HG03108 (cell line): ENCODE measurements at regions not wholly inside any gene's neighbourhood (a gene's known extent, or its start where the extent isn't known, plus 50 kb on each side); places are given as distances from the start of the nearest gene placed in this dataset.
"Not testable (repeated sequence)": the region's sequence is repeated elsewhere in the genome, so short reads cannot be mapped to it uniquely, and the experiment has no call there.

Experiments used
- ATAC-seq: cut with Tn5 transposase; IDR thresholded peaks from one replicate; pipeline ENCODE4 v1.9.1; 2021; ENCODE audit warnings: moderate library complexity; ENCODE audit not compliant: unreplicated experiment

DNA sequence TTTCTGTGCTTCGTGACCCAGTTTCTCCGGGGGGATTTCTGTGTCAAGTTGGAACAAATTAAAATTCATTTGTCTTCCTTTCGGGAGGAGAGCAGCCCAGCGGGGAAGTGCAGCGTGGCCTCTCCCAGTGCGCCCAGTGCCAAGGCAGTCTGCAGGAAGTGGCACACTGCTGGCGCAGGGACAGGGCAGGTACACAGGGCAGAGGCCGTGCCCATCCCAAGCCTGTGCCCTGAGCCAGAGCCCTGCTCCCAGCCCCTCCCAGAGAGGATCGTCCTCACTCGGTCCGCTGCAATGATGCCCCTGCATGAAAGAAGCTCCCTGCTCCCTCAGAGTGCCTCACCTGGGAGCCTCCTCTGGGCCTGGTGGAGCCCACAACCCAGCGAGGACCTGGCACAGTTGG, 82.4 kb upstream of the PPP1R26 start:
- no peak for ATAC-seq

DNA sequence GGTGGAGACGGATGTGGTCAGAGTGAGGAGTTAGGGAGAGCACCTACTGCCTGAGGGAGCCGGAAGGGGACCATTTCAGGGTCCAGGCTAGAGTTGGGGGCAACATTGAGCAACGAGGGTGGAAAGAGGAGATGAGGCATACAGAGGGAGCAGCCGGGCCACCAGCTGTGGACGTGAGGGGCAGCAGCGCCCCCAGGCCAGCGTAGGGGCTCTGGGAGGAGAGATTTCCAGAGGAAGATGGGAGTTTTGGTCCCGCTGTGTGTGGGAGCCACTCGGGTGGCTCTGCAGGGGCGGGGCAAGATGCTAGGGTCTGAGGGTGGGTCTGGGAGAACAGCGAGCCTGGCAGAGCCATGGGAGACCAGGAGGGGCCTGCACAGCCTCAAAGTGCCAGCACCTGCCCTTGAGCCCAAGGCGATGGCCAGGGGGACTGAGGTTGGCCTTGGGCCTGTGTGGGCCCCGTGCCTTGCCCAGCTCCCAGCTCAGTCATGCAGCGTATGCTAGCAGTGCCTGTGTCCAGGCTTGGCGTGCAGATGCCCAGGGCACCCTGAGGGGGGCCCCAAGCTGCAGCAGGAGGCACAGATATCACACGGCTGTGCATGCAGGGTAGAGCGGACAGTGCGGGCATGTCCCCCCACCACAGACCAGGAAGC, 80.5 kb upstream of the PPP1R26 start:
- ATAC-seq: no peak

DNA sequence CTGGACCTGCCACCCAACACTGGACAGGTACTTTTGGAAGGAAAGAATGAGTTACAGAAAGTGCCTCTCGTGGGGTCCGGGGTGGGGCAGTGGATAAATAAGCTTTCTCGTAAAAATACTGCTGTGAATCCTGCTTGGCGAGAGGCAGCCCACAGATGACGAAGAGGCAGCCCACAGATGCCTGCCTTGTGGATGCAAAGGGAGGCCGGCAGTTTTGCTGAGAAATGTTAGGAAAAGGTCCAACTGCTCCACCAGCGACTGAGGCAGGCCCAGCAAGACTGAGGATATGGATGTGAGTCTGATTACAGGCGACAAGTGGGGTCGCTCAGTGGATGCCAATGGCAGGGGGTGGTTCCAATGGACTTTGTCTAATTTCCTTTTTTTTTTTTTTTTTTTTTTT, 79.1 kb upstream of the PPP1R26 start:
- no peak for ATAC-seq

DNA sequence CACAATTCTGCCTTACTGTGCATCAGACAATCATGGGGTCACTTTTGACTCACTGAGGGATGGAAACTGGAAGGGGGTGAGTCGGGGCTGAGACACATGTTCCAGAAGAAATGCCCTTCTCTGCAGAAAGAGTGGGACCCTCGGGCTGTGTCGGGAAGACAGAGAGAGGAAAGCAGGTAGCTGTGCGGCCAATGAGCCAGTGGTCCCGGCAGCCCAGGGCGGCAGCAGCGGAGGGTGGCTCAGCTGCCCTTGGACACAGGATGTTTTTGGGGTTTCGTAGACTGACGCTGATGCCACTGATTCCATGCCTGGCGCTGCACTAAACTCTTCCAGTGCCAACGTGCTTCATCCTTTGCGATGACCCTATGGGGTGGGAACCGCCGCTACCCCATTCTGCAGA, 78.4 kb upstream of the PPP1R26 start:
- ATAC-seq: no peak

DNA sequence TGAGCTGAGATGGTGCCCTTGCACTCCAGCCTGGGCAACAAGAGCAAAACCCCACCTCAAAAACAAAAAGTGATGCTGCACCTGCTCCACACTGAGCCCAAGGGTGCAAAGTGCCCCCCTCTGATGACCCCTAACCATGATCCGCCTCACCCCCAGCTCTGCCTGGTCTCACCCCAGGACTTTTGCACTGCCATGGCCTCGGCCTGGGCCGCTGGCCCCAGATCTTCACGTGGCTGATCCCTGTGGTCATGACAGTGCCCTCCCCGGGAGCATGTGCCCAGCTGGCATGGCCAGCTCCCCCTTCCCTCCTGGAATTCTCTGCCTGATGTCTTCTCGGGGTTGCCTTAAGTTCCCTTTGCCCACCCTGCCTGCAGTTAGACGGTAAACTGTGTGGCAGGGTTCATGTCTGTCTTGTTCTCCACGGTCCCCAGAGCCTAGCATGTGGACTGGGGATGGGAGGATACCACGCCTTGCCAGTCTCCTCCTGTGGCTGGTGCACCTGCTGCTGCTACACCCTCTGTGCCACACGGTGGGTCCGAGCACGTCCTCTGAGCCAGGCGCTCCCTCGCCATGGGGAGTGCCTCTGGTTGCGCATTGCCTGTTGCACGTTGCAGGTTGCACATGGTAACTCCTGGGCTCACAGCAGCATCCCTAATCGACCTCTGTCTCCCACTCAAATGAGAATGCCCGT, 77.4 kb upstream of the PPP1R26 start:
- ATAC-seq: no peak

DNA sequence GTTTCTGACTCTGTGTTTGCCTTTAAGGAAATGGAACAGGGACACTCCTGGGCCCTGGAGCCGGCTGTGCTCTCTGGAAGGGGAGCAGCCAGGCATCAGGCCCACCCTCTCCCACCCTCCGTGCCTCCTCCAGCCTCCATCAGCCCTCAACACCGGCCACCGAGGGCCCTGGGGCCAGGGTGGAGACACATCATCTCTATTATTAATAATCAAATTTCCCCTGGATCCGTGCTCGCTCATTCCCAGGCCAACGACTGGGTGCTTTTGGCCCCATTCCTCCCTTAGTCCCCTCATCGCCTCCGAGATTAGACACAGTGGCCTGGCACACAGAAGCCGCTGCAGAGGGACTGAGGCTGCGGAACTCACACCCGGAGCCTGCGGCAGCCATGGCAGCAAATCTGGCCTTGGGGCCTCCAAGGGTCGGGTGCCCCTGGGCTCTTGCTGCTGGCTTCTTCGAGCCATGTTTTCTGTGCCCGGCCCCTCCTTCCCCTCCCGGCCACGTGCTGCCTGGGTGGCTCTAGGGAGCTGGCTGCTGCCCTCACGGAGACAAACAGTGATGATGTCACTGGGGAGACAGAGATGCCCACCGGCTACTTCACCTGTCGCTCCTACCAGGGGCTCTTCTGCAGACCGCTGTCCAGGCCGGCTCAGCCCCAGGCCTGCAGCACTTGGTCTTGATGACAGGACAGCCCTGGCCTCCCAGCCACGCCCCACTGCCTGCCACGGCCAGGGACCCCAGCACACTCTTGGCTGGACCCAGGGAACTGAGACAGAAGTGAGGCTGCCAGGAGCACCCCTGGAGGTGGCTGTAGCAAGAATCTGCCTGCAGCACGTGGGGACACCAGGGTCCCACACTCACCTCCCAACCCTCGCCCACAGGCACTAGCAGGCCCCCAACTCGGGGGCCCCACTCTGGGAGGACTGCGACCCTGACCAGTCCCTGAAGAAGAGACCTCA, 76.6 kb upstream of the PPP1R26 start:
- ATAC-seq: no peak

DNA sequence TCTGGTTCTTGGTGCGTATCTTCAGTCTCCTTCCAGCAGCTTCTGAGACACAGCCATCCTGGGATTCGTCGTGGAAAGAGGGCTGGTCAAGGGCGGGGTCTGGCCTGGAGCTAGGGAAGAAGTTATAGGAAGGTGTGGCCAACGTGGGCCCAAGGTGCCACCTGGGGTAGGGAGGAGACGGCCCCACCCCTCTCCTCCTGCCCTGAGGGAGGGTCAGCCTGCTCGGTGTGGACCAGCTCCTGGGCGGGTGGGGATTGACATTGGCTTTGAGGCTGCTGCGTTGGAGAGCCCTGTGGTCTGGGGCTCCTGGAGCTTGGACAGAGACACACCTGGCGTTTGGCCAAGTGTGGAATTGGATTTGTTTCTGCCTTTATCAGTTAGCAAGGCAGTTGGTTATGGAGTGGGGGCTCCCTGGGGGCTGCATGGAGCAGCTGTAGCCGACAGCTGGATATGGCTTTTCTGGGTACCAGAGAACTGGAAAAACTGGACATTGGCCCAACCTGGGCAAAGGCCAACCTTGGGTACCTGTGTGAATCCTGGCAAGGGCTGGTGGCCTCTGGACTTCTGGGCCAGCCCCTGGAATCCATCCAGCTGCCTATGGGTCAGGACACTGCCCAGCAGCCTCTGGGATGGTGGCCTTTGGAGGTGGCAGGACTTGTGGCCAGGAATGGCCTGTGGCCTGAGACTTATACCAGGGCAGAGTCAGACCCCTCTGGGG, 75.7 kb upstream of the PPP1R26 start:
- ATAC-seq: no peak

DNA sequence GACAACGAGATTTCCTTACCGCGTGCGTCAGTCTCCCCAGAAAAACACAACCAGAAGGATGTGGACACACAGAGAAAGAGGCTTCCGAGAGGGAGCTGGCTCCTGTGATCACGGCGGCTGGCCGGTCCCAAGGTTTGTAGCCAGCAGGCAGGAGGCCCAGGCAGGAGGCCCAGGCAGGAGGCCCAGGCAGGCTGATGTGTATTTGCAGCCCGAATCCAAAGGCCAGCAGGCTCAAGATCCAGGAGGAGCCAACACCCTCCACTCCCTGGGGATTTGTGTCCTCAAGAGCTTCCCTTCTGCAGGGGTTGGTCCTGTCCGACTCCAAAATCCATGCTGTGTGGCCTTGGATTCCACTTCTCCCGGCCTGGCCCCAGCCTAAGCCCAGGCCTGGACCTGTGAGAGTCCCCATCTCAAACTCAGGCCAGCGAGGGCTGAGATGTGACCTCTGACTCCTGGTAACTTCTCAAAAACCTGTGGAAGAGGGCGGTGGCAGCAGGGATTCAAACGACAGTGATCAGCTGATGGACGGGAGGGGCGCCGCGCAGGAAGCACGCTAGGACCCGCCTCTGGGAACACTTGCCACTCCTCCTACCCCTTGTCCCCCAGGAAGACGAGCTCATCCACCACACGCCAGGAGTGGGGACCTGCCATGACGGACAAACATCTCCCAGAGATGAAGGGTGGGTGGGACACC, 75.0 kb upstream of the PPP1R26 start:
- no peak for ATAC-seq

DNA sequence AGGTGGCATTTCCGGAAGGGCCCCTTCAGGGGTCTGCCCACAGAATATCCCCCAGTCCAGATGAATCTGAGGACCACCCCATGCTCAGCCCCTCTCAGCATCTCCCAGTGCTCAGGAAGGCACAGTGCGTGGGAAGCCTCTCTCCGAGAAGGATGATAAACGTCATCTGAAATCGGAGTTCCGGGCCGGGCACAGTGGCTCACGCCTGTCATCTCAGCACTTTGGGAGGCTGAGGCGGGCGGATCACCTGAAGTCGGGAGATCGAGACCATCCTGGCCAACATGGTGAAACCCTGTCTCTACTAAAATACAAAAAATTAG, 74.5 kb upstream of the PPP1R26 start:
- not testable (repeated sequence) for ATAC-seq

DNA sequence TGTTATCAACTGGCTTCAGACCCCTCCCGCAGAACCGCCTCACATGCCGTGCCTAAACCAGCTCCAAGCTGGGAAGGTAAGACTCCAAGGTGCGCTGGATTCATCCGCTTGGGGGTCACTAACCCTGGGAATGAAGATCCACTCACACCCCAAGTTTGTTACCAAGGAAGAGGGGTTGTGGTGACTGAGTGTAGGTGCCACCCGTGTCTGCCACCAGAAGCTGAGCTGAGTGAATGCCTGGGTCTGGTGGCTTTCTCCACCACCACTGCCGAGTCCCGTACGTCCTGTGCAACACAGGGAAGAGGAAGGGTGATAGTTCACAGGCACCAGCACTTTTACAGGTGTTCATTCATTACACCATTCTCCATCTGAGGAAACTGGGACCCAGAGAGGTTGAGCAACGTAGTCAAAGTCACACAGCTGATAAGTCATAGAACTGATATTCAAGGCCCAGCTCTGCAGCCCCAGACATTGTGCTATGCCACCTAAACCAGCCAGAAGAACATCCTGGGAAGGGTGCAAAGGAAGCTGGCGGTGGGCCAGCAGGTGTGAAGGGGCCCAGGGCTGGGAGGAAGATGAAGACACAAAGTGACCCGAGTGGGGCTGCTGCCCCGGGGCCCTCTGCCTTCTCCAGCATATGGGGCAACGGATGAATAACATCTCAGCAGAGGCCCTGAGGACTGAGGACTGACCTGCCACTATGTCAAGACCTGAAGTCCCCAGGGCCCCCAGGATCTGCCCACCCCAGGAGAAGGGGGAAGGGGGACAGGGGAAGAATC, 70.9 kb upstream of the PPP1R26 start:
- ATAC-seq: no peak

DNA sequence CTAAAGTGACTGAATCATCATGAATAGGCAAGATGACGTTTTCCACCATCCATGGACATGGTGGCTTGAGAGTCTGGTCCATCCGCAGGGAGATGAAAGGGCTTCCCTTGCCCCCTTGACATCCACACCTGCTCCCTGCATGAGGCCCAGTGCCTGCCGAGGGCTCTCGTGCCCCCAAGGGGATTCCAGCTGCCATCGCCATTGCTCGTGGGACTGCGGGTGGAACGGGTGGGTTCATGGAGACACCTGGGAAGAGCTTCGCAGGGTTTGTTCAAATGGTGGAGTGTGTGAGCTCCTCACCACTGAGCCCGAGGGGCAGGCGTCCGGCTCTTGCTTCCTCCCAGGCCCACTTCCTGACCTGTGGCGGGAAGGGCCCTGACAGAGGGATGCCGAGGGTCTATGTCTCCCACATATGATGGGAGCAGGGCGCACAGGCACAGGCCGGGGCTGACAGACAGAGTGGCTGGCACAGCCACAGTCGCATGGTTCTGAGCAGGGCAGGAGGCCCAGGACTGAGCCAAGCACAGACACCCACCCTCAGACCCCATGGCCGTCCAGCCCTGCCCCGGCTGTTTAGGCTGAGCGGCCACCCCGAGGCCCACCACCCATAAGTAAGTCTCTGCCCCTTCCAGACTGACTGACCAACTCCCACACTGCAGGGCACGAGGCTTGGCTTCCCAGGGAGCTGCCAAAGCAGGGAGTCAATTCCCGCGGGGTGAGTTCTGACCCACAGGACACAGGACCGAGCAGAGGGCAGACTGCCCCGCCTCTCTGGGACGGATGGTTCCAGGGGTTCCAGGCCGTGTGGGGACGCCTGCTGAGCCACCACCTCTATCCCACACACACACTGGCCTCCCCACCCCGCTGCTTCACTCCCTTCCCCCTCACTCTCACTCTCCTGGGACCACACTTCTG, 70.0 kb upstream of the PPP1R26 start:
- no peak for ATAC-seq

DNA sequence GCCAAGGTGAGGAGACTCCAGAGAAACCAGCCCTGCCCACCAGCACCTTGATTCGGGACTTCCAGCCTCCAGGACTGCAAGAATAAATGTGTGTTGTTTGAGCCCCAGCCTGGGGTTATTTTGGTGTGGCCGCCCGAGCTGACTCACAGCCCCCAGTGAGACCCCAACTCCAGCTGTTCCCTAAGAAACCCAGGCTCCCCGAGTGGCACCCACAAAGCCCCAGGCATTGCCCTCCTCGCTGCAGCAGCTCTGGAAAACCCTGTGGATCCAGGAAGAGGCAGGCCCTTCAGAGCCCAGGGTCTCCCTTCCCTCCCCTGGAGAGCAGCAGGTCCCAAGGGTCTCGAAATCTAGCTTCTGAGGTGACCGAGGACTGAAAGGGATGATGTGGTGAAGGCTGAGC, 69.2 kb upstream of the PPP1R26 start:
- no peak for ATAC-seq

DNA sequence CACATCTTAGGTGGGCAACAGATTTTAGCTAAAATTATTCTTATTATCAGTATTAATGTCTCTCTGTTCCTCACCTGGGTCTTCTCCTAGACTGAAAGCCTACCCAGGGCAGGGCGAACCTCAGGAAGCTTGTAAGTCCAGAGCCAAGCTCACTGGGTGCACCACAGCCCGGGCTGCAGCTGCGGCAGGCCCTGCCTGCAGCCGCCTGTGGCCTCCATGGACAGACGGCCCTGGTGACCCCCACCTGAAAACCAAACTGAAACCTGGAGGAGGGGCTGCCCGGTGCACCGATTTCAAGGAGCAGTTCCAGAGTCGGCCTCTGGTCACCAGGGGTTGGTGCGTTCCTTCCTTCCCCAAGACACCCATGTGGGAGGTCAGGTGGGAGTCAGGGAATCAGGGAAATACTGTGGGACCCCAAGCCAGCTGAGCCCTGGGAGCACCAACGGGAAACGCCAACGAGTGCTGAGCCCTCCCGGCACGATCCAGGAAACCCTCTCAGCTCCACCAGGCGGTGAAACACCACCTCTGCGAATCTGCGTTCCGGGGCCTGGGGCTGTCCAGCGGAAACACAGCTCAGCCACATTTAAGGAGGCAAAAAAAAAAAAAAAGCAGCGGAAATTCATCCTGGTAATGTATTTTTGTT, 68.6 kb upstream of the PPP1R26 start:
- no peak for ATAC-seq

DNA sequence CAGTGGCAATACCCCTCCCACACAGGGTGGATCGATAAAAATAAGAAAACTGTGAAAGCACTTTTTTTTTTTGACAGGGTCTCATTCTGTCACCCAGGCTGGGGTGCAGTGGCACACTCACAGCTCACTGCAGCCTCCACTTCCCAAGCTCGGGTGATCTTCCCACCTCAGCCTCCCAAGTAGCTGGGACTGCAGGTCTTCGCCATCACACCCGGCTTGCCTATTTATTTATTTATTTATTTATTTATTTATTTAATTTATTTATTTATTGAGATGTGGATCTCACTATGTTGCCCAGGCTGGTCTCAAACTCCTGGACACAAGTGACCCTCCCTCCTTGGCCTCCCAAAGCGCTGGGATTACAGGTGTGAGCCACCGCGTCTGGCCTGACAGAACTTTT, 68.0 kb upstream of the PPP1R26 start:
- not testable (repeated sequence) for ATAC-seq

DNA sequence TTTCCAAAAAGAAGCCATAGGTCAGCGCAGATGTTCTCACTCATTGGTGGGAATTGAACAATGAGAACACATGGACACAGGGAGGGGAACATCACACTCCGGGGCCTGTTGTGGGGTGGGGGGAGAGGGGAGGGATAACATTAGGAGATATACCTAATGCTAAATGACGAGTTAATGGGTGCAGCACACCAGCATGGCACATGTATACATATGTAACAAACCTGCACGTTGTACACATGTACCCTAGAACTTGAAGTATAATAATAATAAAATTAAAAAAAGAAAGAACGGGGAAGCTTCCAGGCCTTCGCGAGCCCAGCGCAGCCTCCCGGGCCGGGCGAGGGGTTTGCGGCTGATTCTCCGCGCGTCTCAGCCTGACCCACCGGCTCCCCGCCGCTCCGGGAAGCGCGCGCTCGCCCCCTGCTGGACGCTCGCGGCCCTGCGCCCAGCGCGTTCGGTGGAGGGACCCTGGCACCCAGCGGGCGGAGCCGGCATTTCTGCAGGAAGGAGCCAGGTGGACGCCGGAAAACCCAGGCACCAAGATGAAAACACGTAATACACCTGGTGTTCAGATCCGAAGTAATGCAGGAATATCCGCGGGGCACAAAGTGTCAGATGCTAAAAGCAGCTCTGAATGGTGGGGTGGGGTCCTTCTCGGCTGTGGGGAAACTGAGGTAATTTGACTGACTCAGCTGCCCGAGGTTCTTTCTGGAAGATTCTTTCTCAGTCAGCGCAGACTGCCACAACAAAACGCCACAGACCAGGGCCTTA, 67.1 kb upstream of the PPP1R26 start:
- ATAC-seq: peak; percentile 54

DNA sequence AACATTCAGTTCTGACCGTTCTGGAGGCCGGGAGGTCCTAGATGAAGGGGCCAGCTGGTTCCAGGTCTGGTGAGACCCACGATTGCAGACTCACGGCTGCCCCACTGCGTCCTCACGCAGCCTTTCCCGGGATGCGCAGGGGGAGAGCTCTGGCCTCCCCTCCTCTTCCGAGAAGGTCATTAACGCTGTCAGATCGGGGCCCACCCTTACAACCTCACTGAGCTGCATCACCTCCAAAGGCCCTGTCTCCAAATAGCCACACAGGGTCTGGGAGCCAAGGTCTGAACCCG, 66.6 kb upstream of the PPP1R26 start:
- no peak for ATAC-seq

DNA sequence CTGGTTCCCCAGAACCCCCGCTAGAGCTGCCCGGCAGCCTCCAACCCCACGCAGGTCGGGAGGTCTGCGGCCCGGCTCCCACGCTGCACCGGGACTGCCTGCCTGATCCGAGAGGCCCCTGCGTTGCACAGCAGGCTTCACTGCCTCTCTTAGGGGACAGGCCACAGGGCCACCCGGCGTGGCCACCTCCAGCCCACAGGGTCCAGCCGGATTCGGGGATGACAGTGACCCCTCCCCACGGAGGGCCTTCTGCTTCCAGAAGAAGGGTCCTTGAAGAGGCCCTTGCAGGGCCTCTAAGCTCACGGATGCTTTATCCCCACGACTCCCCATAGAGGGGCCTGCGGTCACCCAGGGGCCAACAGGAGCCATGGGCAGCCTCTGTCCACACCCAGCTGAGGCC, 66.1 kb upstream of the PPP1R26 start:
- ATAC-seq: no peak

DNA sequence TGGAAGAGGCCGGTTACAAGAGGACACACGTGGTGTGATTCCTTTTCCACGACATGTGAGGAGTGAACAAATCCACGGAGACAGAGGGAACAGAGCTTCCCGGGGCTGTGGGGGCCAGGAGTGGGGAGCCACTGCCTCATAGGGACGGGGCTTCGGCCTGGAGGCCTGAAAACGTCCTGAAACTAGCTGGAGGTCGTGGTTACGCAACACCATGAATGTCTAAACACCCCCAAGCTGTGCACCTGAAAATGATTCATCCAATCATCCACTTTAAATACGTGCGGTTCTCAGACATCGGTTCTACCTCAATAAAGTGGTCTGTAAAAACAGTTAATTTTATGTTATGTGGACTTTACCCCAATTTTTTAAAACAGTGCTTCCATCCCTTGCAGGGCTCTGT, 65.3 kb upstream of the PPP1R26 start:
- no peak for ATAC-seq
